ENCODE measurements at regions not wholly inside any gene's neighbourhood (a gene's known extent, or its start where the extent isn't known, plus 50 kb on each side); places are given as distances from the start of the nearest gene placed in this dataset.

DNA sequence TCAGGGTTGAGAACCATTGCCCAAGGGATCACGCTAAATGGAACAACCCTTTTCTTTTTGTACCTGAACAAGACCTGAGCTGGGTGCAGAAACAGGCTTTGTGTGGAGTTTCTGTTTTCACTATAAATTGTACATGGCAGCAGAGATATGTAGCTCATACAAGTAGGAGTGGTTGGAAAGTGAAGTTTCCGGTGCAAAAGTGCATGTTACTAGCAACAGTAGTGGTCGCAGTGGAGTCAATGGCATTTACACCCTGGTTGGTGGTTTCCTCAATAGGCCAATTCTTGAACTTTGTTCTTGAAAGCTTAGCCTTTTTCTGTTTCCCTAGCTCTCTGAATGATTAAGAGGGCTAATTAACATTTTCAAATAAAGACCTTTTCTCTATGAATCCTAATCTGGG, 170.7 kb downstream of the NEBL start:
- DNase-seq, result no peak

DNA sequence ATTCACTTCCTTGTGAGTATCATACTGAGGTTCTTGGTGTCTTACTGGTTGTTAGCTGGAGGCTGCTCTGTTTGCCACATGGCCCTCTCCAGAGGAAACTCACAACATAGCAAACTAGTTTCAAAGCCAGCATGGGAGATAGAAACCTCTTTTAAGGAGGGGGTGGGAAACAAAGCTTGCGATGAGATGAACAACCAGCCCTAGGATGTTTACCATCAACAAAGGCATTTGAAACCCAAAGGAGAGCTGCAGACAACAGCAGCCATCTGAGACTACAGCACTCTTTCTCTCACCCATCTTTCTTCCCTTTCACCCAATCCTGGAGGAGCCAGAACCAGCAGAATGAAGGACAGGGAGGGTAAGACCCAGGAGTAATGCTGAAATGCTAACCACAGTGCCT, 182.1 kb downstream of the NEBL start:
- DNase-seq, result no peak

GRCh38 chr10:20714518-20714917, 182.6 kb downstream of the NEBL start:
- DNase-seq, result no peak

DNA sequence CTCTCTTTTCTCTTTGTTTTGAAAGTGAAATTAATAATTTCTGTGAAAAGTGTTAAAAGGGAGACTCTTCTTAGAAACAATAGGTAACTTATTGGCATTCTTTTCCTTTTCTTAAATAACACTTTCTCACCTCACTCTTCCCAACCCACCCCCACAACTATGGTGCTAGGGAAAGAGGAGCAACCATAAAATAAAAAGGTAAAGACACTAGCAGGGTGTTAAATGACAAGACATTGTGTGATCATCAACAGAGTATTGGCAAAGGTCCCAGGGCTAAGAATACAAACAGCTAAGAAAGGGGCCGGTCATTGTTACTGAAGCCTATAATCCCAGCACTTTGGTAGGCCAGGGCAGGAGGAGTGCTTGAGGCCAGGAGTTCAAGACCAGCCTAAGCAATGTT, 183.7 kb downstream of the NEBL start:
- no peak for DNase-seq

DNA sequence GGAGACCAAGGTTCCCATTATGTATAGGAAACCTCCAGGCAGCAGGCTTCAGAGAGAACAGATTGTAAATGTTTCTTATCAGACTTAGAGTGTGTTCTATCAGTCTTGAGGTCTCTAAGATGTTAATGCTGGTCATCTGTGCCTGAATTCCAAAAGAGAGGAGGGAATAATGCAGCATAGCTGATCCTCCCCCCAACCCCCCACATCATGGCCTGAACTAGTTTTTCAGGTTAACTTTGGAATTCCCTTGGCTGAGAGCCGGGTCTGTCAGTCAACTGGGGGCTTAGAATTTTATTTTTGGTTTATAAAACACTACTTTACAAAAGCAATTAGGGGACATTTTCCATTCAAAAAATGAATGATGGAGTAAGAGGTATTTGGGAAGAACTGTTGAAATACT, 184.3 kb downstream of the NEBL start:
- DNase-seq, result no peak

- no peak for DNase-seq
Observed at GRCh38 chr10:20709708-20710107, 187.4 kb downstream of the NEBL start.

DNA sequence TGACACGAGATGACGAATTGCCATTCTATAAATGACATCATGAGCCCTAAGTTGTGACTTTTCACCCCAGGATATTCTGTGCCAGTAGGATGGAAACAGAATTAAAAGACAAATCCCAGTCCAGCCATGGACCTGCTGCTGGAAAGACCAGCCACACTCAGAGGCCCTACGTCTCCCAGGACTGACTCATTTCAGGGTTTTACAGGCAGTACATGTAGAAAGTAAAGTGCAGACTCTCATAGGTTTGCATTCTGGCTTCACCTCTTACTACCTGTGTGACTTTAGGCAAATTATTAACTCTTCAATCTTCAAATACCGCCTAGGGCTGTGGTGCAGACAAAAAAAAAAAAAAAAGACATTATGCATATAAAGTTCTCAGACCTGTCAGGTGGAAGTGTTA, 188.8 kb downstream of the NEBL start:
- DNase-seq, result no peak

- no peak for DNase-seq
Observed at GRCh38 chr10:20707251-20707650, 189.9 kb downstream of the NEBL start.

- no peak for DNase-seq
Observed at GRCh38 chr10:20698837-20699236, 198.3 kb downstream of the NEBL start.

- DNase-seq, result no peak
Observed at GRCh38 chr10:20694296-20694695, 202.8 kb downstream of the NEBL start.

DNA sequence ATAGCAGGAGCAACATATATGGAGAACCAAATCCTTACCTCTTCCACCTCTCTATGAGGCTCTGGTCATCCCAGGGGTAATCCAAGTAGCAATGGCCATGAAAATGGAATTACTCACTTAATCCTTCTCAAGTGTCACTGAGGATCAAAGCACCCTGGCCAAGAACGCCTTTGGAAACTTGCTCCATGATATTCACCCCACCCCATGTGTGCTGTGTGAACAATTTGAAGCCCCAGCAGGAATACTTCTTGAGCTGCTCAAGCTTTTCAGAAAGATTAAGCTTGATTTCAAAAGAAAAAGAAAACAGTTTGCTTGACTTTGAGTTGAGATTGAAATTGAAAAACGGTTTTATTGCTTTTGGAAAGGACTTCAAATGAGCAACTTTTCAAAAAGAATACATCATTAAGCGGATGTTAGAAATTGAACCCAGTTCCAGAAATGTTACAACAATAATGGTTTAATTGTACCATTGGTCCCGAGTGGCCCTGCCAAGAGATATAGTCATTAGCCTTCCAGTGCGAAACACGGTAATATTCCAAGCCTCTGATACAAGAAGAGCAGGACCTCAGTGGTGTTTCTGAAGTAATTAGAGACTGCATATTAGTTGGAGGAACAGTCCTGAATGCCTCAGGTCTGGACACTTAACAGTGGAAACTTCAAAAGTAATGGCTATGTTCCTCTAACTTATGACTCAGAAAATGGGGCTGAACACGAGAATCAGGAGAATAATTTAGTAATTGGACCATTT, 208.1 kb downstream of the NEBL start:
- DNase-seq, result no peak

- no peak for DNase-seq
Observed at GRCh38 chr10:20686015-20686635, 211.0 kb downstream of the NEBL start.

DNA sequence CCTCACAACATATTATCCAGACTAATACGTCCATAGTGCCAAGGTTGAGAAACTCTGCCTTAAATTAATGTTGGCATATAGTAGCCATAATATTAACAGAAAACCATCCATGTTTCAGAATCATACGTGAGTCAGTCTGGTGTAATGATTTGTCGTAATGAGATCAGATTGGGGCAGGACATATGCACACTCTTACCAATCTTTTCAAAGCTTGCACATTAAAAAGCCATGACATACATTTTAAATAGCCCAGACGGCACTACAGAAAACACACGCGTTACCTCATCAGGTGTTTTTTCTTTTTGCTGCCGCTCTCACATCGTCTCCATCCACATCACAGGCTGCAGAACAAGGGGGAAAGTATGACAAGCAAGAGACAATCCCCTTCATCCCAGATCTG, 211.6 kb downstream of the NEBL start:
- no peak for DNase-seq

- no peak for DNase-seq
Observed at GRCh38 chr10:20683345-20683744, 213.8 kb downstream of the NEBL start.

GRCh38 chr10:20682782-20683181, 214.3 kb downstream of the NEBL start:
- no peak for DNase-seq

DNA sequence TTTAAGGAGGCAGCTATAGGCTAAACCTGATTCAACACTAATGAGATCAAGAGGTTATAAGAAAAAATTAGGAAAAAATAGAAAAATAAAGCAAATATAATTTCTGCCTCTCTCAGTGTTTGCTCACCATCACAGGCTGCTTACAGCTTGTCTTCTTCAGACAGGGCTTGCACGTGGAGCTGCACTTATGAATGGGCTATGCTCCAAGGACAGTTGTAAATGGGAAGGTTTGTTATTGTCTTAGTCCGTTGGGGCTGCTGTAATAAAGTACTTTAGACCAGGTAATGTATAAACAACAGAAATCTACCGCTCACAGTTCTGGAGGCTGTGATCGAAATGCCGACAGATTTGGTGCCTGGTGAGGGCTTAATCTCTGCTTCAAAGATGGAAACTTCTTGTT, 219.8 kb downstream of the NEBL start:
- DNase-seq, result no peak

- no peak for DNase-seq
Observed at GRCh38 chr10:20674926-20675325, 222.2 kb downstream of the NEBL start.

DNA sequence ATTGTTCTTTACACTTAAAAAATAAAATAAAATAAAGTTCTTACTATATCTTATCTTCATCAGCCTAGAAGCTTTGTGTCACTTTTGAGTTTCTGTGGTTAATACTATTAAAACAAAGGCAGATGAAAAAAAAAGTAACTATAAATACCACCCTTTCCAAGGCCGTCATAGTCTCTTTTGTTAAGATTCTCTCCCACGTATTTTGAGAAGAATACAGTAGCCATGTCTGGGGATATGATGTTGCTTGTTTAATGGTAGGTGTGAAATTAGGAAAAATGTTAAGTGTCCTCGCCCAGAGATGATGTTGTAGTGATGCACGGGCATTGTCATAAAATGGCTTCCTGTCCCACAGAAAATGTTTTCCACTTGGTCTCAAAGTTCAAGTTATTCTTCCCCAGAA, 223.9 kb downstream of the NEBL start:
- no peak for DNase-seq

GRCh38 chr10:20672741-20673140, 224.4 kb downstream of the NEBL start:
- no peak for DNase-seq

DNA sequence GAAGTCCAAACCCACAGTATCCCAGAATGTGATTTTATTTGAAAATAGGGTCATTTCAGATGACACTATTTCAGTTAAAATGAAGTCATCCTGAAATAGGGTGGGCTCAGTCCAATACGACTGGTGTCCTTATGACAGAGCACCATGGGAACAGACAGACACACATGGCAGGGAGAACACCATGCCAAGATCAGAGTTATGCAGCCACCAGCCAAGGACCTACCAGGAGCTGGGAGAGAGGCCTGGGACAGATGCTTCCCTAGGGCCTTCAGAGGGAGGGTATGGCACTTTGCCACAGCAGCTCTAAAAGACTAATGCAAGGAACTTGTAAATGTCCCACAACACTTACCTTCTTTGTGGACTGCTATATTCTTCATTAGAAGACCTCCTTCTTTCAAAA, 226.5 kb downstream of the NEBL start:
- no peak for DNase-seq

DNA sequence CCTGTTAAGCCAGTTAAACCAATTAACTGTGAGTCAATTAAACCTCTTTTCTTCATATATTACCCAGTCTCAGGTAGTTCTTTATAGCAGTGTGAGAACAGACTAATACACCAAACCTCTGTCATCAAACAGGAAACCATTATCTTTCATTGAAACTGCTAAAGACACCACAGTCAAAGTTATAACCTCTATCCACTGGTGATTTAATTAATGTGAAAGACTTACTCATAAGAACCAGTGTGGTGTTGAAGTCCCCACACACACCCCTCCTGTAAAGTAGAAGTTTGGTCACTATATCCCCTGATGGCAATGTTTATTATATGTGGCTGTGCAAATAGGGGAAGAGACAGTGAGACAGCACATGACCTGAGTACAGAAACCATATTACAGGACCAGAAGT, 228.1 kb downstream of the NEBL start:
- no peak for DNase-seq

DNA sequence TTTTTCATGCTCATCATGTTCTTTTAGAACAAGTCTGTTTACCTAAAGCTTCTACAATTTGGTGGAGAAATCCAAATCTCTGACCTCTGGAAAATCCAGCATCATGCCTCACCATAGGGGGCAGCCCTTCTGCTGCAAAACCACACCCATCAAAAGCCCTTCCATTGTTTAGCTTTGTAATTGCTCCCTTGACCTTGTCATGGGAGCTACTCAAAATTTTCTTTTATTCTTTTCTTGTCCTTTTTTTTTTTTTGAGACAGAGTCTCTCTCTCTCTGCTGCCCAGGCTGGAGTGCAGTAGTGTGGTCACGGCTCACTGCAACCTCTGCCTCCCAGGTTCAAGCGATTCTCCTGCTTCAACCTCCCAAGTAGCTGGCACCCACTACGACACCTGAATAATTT, 234.4 kb downstream of the NEBL start:
- no peak for DNase-seq

DNA sequence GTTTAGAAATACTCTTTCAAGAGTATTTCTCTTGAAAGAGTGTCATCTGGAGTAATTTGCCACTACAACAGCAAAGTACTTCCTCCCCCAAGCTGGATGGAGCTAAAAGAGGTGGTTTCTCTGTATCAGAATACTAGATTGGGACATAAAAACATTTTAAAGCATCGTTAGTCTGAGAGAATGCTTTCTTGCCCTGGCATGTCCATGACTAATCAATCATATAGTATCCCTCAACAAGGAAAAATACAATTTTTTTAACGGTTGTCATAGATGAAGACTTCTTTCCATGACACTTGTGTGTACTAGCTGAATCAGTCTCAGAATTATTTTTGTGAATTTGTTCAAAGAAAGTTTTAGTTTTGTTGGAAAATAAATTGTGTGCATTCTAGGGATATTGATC, 237.9 kb downstream of the NEBL start:
- no peak for DNase-seq

GRCh38 chr10:20658158-20658557, 239.0 kb downstream of the NEBL start:
- DNase-seq, result no peak

GRCh38 chr10:20656886-20657285, 240.2 kb downstream of the NEBL start:
- DNase-seq, result no peak
